ENCODE measurements at regions not wholly inside any gene's neighbourhood (a gene's known extent, or its start where the extent isn't known, plus 50 kb on each side); places are given as distances from the start of the nearest gene placed in this dataset.

- DNase-seq, result no peak
These were observed 65.0 kb upstream of the DNAJC19 start for GRCh38 chr3:181054538-181054937.

- no peak for DNase-seq
These were observed 62.7 kb upstream of the DNAJC19 start for GRCh38 chr3:181052256-181052655.

GRCh38 chr3:181050738-181051137, 61.2 kb upstream of the DNAJC19 start:
- no peak for DNase-seq

- DNase-seq, result no peak
These were observed 50.5 kb upstream of the DNAJC19 start for GRCh38 chr3:181040030-181040429.

Measured in inflammatory macrophage treated with lipopolysaccharide for 1 hour (primary cell).